GM21360 (cell line): ENCODE measurements at regions not wholly inside any gene's neighbourhood (a gene's known extent, or its start where the extent isn't known, plus 50 kb on each side); places are given as distances from the start of the nearest gene placed in this dataset.

Experiments used
- ATAC-seq: cut with Tn5 transposase; IDR thresholded peaks from one replicate; pipeline ENCODE4 v1.9.1; 2021; ENCODE audit warnings: mild to moderate bottlenecking, moderate library complexity; ENCODE audit not compliant: unreplicated experiment

GRCh38 chr11:103530257-103530656 is 421.0 kb downstream of the DYNC2H1 start:
- no peak for ATAC-seq

- ATAC-seq, result no peak
These were observed 423.0 kb downstream of the DYNC2H1 start for GRCh38 chr11:103532133-103532788.

GRCh38 chr11:103534191-103534590 is 425.0 kb downstream of the DYNC2H1 start:
- ATAC-seq, result no peak

DNA sequence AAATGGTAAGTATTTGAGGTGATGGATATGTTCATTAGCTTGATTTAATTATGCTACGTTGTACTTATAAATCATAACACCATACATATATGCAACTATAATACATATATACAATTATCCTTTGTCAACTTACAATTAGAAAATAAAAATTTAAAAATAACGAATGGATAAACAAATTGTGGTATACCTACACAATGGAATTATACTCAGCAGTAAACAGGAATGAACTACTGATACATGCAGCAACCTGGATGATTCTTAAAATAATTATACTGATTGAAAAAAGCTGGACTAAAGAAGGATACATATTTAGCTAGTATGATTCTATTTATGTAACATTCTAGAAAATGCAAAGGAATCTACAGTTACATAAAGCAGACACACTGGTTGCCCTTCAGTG is 425.7 kb downstream of the DYNC2H1 start:
- no peak for ATAC-seq

DNA sequence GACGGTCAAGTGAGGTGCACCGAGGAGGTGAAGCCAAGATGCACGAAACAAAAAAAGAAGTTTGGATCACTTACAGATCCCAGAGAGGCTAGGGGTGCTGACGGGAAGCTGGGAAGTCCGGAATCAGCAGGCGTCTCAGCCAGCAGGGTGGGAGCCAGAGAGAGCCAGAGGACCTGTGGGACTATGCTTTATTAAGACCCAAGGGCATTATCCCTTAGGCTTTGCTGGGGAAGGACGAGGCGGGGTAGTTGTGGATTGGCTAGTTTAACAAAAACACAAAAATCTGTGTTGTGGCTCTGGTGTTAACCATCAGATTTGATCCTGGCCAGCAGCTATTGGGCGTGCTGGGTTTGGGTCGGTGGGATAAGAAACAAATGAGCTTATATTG is 427.1 kb downstream of the DYNC2H1 start:
- no peak for ATAC-seq

- no peak for ATAC-seq
These were observed 428.8 kb downstream of the DYNC2H1 start for GRCh38 chr11:103537904-103538502.

- no peak for ATAC-seq
These were observed 429.9 kb downstream of the DYNC2H1 start for GRCh38 chr11:103539166-103539565.

DNA sequence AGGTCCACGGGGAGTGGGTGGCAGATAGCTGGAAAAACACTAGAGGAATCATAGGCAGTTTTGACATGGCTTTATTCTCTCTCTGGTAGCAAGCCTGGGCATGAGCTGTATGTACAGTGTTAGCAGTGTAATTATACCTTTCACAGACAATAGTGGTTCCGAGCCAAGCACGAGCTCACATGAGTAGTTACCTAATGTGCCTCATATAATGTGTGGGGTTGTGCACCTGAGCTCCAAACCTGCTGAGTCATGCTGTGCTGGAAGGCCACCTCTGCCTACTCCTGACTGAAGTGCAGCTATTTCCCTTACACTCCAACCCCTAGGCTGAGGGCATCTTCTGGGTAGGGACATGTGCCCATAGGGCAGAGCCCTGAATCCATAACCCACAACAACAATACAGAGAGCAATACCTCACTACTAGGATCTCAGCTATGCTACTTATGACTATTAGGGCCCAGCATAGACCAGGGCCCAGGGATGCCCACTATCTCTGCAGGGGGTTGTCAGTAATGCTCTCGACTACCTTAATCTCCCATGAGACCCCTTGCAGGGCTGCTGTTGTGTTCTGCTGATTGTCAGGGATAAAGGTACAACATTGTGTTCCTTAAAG is 432.1 kb downstream of the DYNC2H1 start:
- no peak for ATAC-seq

- no peak for ATAC-seq
These were observed 433.6 kb downstream of the DYNC2H1 start for GRCh38 chr11:103542851-103543250.

- no peak for ATAC-seq
These were observed 434.2 kb downstream of the DYNC2H1 start for GRCh38 chr11:103543456-103543855.

- no peak for ATAC-seq
These were observed 435.6 kb downstream of the DYNC2H1 start for GRCh38 chr11:103544874-103545273.

GRCh38 chr11:103545551-103545950 is 436.3 kb downstream of the DYNC2H1 start:
- ATAC-seq, result no peak

- no peak for ATAC-seq
These were observed 437.0 kb downstream of the DYNC2H1 start for GRCh38 chr11:103546236-103546635.

DNA sequence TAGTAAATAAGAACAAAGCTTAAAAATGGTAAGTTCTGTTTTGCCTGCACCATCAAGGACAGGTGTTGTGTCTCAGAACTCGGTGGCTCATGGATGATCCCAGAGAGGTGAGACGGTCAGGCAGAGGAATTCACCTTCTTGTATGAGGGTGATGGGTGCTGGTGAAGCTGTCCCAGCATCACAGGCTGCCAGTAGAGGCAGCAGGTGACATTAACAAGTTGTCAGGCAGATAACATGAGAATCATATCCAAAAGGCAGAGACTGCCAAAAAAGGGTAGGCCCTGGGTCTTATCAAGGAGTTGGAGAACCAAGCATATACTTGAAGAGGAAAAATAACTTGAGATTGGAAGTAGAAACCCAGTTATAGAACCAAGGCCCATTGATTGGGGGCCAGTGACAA is 437.8 kb downstream of the DYNC2H1 start:
- no peak for ATAC-seq

GRCh38 chr11:103547691-103548090 is 438.5 kb downstream of the DYNC2H1 start:
- ATAC-seq, result no peak

GRCh38 chr11:103548838-103549237 is 439.6 kb downstream of the DYNC2H1 start:
- no peak for ATAC-seq

- ATAC-seq, result no peak
These were observed 441.6 kb downstream of the DYNC2H1 start for GRCh38 chr11:103550811-103551210.

DNA sequence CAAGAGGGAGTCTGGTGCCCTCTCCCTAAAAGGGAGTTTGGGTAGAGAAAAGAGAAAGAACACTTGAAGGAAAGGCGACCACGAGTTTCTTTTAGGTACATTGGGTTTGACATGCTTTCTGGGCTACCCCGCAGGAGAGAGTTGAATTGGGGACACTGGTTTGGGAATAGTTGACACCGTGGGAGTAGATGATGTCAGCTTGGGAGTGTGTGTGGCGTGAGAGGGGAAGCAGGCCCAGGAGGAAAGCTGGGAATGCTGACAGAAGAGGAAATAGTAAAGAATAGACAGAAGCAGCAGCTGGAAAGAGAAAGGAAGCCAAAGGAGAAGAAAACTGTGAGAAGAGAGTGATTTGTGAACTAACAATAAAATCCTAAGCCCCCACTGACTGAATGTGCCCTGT is 442.9 kb downstream of the DYNC2H1 start:
- no peak for ATAC-seq

GRCh38 chr11:103556171-103556570 is 446.9 kb downstream of the DYNC2H1 start:
- ATAC-seq, result no peak

DNA sequence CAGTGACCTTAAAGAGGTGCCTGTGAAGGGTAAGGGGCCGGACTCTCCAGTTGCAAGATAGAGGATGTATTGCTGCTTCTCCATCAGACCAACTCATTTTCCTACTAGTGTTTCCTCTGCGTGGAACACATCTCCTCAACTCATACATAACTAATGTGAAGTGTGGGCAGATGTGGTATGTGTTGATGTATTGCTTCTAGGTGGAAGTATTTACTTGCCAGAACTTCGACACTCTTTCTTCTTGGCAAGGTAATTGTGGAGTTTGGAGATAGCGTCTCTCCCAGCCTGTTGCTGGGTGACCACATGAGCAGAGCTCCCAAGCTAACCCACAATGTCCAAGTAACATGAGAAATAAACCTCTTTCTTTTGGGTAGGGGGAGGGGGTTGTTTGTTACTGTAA is 456.9 kb downstream of the DYNC2H1 start:
- ATAC-seq, result no peak

DNA sequence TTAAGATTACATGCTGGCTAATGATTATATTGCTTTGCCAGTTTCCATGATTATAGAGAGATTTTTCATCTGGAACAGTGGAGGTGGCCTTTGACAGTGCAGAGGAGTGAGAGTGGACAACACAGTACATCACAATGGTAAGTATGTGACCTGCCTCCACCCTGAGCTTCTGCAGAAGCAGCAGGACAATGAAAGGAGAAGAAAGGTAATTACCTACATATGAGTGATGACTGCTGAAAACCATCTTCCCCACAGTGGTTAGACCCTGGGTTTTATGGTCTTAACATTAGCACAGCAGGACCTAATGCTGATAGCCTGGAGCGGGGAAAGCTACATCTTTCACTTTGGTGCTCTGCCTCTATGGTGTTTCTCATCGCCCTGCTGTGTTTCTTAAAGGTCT is 454.7 kb upstream of the DDI1 start:
- ATAC-seq, result no peak

DNA sequence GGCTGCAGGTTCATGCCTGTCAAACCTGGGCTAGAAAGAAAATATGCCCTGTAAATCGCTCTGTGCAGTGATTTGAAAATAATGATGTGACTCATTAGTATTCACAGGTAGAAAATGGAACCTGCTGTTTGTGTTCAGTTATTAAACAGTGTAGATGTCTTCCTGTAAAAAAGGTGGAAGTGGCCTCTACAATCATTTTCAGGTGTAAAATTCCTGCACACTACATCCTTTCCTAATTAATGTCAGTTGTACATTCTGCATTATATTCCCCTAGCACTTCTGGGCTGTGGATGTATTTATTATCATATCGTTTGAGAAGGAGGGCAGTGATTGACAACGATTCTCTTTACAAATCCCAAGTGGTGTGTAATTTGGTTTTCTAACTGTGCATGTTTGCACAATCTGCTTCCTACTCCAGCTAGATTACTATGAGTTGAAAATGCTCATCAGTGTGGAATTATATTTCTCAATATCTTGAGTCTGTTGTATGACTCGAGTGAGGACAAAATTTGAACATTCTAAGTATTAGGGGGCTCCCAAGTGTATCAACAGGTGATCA is 454.0 kb upstream of the DDI1 start:
- no peak for ATAC-seq
